HUES64 (cell line): ENCODE measurements at regions not wholly inside any gene's neighbourhood (a gene's known extent, or its start where the extent isn't known, plus 50 kb on each side); places are given as distances from the start of the nearest gene placed in this dataset.

ENCODE experiments used
- H3K27ac ChIP-seq: 2 replicates; pipeline ENCODE4 v1.7.0; 2013; ENCODE audit warnings: low read depth, low read length, inconsistent platforms
- H3K27me3 ChIP-seq: 2 replicates; pipeline ENCODE4 v1.6.1; 2013; ENCODE audit warnings: mild to moderate bottlenecking, low read length; ENCODE audit not compliant: insufficient read depth
- H3K36me3 ChIP-seq: 2 replicates; pipeline ENCODE4 v1.6.1; 2013; ENCODE audit warnings: mild to moderate bottlenecking, low read length; ENCODE audit not compliant: insufficient read depth
- H3K4me1 ChIP-seq: 2 replicates; pipeline ENCODE4 v1.6.1; 2013; ENCODE audit warnings: mild to moderate bottlenecking, low read length, moderate library complexity; ENCODE audit not compliant: insufficient read depth
- H3K4me3 ChIP-seq: 2 replicates; pipeline ENCODE4 v1.5.1; 2013; ENCODE audit warnings: mild to moderate bottlenecking, low read length, moderate library complexity
- H3K9ac ChIP-seq: 2 replicates; pipeline ENCODE4 v1.6.1; 2013; ENCODE audit warnings: mild to moderate bottlenecking, low read depth, low read length
- H3K9me3 ChIP-seq: 2 replicates; pipeline ENCODE4 v1.6.1; 2013; ENCODE audit warnings: low read depth, low read length; ENCODE audit not compliant: insufficient read depth
- WGBS: fragments of 150-250, 120-280 bp; methylation state at CpG from one replicate; pipeline ENCODE4 v1.1.7; 2013; ENCODE audit warnings: missing lambda C conversion rate; 5-methylcytosine and 5-hydroxymethylcytosine counted together

GRCh38 chr5:164741376-164741775, 1236.0 kb downstream of the MAT2B start:
- 98% methylated on average over 2 of the region's 3 CpGs for WGBS
- no peak overlapping the region for H3K9ac ChIP-seq

GRCh38 chr5:164742025-164742424, 1236.6 kb downstream of the MAT2B start:
- H3K36me3 ChIP-seq, result no peaks in the 10 kb centered on the region
- peaks cover 5% of the 10 kb centered on the region; the same call in 1 of the 2 replicates for H3K4me1 ChIP-seq
- H3K27me3 ChIP-seq, result no peaks in the 10 kb centered on the region
- no peak overlapping the region for H3K9ac ChIP-seq
- WGBS, result 95% methylated on average over 3 of the region's 5 CpGs
- no peaks in the 10 kb centered on the region for H3K9me3 ChIP-seq
- H3K27ac ChIP-seq, result no peak overlapping the region
- H3K4me3 ChIP-seq, result no peak overlapping the region

More at GRCh38 chr5:164741376-164741775, 1236.0 kb downstream of the MAT2B start:
- Histone ChIP-seq H3K4me1 (peaks cover 5% of the 10 kb centered on the region; the same call in 1 of the 2 replicates), H3K36me3 (no peaks in the 10 kb centered on the region), H3K27ac (no peak overlapping the region), H3K9me3 (no peaks in the 10 kb centered on the region), H3K27me3 (no peaks in the 10 kb centered on the region), H3K4me3 (no peak overlapping the region)

- Histone ChIP-seq H3K9ac (no peak overlapping the region), H3K36me3 (no peaks in the 10 kb centered on the region), H3K27ac (no peak overlapping the region), H3K4me1 (peaks cover 8% of the 10 kb centered on the region; the same call in 1 of the 2 replicates), H3K4me3 (no peak overlapping the region), H3K27me3 (no peaks in the 10 kb centered on the region), H3K9me3 (no peaks in the 10 kb centered on the region)
Measured at GRCh38 chr5:164746723-164747122, 1241.3 kb downstream of the MAT2B start.

GRCh38 chr5:164747371-164747770, 1242.0 kb downstream of the MAT2B start:
- Histone ChIP-seq H3K4me3 (no peak overlapping the region), H3K36me3 (no peaks in the 10 kb centered on the region), H3K9ac (no peak overlapping the region), H3K4me1 (peaks cover 7% of the 10 kb centered on the region; the same call in 1 of the 2 replicates), H3K27me3 (no peaks in the 10 kb centered on the region), H3K9me3 (no peaks in the 10 kb centered on the region), H3K27ac (no peak overlapping the region)
- 86% methylated on average over 1 of the region's 1 CpG for WGBS

- no peaks in the 10 kb centered on the region for H3K27me3 ChIP-seq
- H3K4me1 ChIP-seq, result peaks cover 3% of the 10 kb centered on the region; the same call in 1 of the 2 replicates
Measured at GRCh38 chr5:164748861-164749260, 1243.4 kb downstream of the MAT2B start.

GRCh38 chr5:164753434-164753833, 1248.0 kb downstream of the MAT2B start:
- Histone ChIP-seq H3K4me1 (no peaks in the 10 kb centered on the region), H3K36me3 (no peaks in the 10 kb centered on the region), H3K27ac (no peak overlapping the region), H3K9ac (no peak overlapping the region), H3K9me3 (no peaks in the 10 kb centered on the region), H3K27me3 (no peaks in the 10 kb centered on the region), H3K4me3 (no peak overlapping the region)
- WGBS, result 80% methylated on average over 1 of the region's 1 CpG

More at GRCh38 chr5:164748861-164749260, 1243.4 kb downstream of the MAT2B start:
- Histone ChIP-seq H3K36me3 (no peaks in the 10 kb centered on the region), H3K4me3 (no peak overlapping the region), H3K9ac (no peak overlapping the region), H3K27ac (no peak overlapping the region), H3K9me3 (no peaks in the 10 kb centered on the region)

- no peaks in the 10 kb centered on the region for H3K4me1 ChIP-seq
- H3K27ac ChIP-seq, result no peak overlapping the region
- H3K9me3 ChIP-seq, result peaks cover 2% of the 10 kb centered on the region; the same call in 1 of the 2 replicates
- no peak overlapping the region for H3K9ac ChIP-seq
- WGBS, result 93% methylated on average over 2 of the region's 2 CpGs
- no peaks in the 10 kb centered on the region for H3K27me3 ChIP-seq
- H3K4me3 ChIP-seq, result no peak overlapping the region
- no peaks in the 10 kb centered on the region for H3K36me3 ChIP-seq
Measured at GRCh38 chr5:164763206-164763605, 1257.8 kb downstream of the MAT2B start.

GRCh38 chr5:164772122-164772521, 1266.7 kb downstream of the MAT2B start:
- WGBS, result 100% methylated on average over 3 of the region's 3 CpGs

GRCh38 chr5:164784230-164784629, 1278.8 kb downstream of the MAT2B start:
- Histone ChIP-seq H3K27me3 (no peaks in the 10 kb centered on the region), H3K4me1 (no peaks in the 10 kb centered on the region), H3K9me3 (no peaks in the 10 kb centered on the region), H3K4me3 (no peak overlapping the region), H3K36me3 (no peaks in the 10 kb centered on the region), H3K27ac (no peak overlapping the region), H3K9ac (no peak overlapping the region)
- 100% methylated on average over 1 of the region's 3 CpGs for WGBS

More at GRCh38 chr5:164772122-164772521, 1266.7 kb downstream of the MAT2B start:
- H3K4me3 ChIP-seq, result no peak overlapping the region
- peaks cover 3% of the 10 kb centered on the region; the same call in 1 of the 2 replicates for H3K9me3 ChIP-seq
- H3K9ac ChIP-seq, result no peak overlapping the region
- no peaks in the 10 kb centered on the region for H3K36me3 ChIP-seq
- H3K27ac ChIP-seq, result no peak overlapping the region
- no peaks in the 10 kb centered on the region for H3K27me3 ChIP-seq
- H3K4me1 ChIP-seq, result no peaks in the 10 kb centered on the region

GRCh38 chr5:164798110-164798509, 1292.7 kb downstream of the MAT2B start:
- Histone ChIP-seq H3K9ac (no peak overlapping the region), H3K9me3 (peaks cover 22% of the 10 kb centered on the region), H3K36me3 (no peaks in the 10 kb centered on the region), H3K4me1 (peaks cover 4% of the 10 kb centered on the region; the same call in 1 of the 2 replicates), H3K27ac (no peak overlapping the region), H3K4me3 (no peak overlapping the region), H3K27me3 (no peaks in the 10 kb centered on the region)
- WGBS, result 86% methylated on average over 3 of the region's 3 CpGs

GRCh38 chr5:164799391-164799790, 1294.0 kb downstream of the MAT2B start:
- no peak overlapping the region for H3K9ac ChIP-seq
- H3K36me3 ChIP-seq, result no peaks in the 10 kb centered on the region
- H3K4me3 ChIP-seq, result no peak overlapping the region
- H3K9me3 ChIP-seq, result peaks cover 22% of the 10 kb centered on the region
- H3K4me1 ChIP-seq, result peaks cover 4% of the 10 kb centered on the region; the same call in 1 of the 2 replicates
- H3K27me3 ChIP-seq, result no peaks in the 10 kb centered on the region
- 93% methylated on average over 2 of the region's 2 CpGs for WGBS
- no peak overlapping the region for H3K27ac ChIP-seq

- WGBS, result 96% methylated on average over 4 of the region's 4 CpGs
Measured at GRCh38 chr5:164801910-164802309, 1296.5 kb downstream of the MAT2B start.

More at GRCh38 chr5:164801910-164802309, 1296.5 kb downstream of the MAT2B start:
- H3K4me3 ChIP-seq, result no peak overlapping the region
- H3K4me1 ChIP-seq, result peaks cover 4% of the 10 kb centered on the region; the same call in 1 of the 2 replicates
- no peaks in the 10 kb centered on the region for H3K36me3 ChIP-seq
- H3K27ac ChIP-seq, result no peak overlapping the region
- peaks cover 22% of the 10 kb centered on the region for H3K9me3 ChIP-seq
- H3K9ac ChIP-seq, result no peak overlapping the region
- H3K27me3 ChIP-seq, result no peaks in the 10 kb centered on the region
